AG09319 (cell line): ENCODE measurements at regions not wholly inside any gene's neighbourhood (a gene's known extent, or its start where the extent isn't known, plus 50 kb on each side); places are given as distances from the start of the nearest gene placed in this dataset.

Source experiments
- DNase-seq: peaks from one replicate; pipeline ENCODE4 v3.0.0-alpha.2; 2010; ENCODE audit warnings: low read depth; ENCODE audit errors: extremely low read depth
- TF ChIP-seq, protein P1 (sequence below): IDR thresholded peaks from 2 replicates; pipeline ENCODE4 v1.5.1; 2011; ENCODE audit warnings: low read depth, mild to moderate bottlenecking, inconsistent platforms, low read length, moderate library complexity

DNA sequence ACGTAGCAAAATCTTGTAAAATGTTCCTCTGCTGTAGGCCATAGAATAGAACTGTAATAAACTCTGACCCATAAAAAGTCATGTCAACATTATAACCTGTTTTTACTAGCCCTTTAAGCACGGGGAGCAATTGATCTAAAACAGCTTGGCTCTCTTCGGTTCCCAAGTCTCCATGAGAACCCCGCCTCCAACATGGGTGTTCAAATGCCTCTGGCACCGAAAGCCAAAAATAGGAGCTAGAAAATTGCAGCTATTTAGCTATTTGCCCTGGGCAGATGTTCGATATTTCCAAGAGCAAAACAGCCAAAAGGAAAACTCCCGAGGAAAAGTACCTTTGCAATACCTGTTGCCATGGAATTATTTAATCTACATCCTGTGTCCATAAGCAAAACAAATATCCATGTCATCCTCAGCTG is 563.1 kb downstream of the EFNB2 start:
- TF ChIP-seq, protein P1, sequence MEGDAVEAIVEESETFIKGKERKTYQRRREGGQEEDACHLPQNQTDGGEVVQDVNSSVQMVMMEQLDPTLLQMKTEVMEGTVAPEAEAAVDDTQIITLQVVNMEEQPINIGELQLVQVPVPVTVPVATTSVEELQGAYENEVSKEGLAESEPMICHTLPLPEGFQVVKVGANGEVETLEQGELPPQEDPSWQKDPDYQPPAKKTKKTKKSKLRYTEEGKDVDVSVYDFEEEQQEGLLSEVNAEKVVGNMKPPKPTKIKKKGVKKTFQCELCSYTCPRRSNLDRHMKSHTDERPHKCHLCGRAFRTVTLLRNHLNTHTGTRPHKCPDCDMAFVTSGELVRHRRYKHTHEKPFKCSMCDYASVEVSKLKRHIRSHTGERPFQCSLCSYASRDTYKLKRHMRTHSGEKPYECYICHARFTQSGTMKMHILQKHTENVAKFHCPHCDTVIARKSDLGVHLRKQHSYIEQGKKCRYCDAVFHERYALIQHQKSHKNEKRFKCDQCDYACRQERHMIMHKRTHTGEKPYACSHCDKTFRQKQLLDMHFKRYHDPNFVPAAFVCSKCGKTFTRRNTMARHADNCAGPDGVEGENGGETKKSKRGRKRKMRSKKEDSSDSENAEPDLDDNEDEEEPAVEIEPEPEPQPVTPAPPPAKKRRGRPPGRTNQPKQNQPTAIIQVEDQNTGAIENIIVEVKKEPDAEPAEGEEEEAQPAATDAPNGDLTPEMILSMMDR = no peak
- no peak for DNase-seq

DNA sequence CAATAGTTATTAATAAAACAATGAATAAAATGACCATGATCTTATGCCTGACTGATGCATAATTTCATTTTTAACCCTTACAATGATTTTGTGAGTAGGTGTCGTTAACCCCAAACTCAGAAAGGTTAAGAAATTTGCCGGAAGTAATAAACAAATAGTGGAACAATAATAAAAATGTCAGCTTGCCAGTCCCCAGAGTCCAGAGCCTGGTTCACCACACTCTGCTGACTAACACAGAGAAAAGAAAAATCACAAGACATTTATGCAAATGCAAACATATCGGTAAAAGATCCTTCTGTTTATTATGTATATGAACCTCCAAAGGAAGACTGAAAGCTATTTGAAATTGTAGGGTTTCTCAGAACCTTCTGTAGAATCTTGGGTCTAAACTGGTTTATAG is 563.7 kb downstream of the EFNB2 start:
- DNase-seq = no peak
- TF ChIP-seq, protein P1 = no peak

DNA sequence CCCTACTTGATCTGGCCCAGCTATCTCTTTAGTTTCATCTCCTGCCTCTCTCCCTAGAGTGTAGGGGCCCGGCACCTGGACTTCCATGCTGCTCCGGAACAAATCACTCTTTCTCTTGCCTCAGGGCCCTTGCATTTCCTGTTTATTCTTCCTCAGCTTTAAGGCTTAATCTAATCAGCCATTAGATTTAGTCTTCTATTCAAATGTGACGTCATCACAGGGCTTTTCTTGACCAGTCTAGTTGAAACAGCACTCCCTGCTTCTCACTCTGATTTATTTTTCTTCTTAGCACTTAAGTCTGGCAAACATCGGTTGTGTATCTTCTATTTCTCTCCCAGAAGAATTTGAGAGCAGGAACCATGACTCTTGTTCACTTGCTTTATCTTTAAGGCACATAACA is 564.1 kb downstream of the EFNB2 start:
- TF ChIP-seq, protein P1 = no peak
- DNase-seq = no peak

DNA sequence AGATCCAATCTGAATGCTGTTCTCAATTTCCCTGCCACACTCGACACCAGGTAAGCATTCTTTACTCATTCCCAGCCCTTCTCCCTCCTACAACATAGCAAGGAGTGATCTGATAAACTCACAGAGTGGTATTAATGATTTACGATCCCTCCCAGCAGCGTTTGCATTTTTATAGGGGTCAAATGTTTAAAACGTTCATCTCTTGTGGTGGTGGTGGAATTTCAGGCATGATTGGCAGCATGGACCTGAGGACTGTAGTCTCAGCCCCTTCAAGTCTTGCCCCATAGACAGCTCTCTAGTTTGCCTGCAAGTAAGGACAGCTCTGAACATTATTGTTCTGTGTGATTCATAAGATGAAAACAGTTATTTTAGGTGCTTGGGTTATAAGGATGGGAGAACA is 565.7 kb downstream of the EFNB2 start:
- no peak for DNase-seq

DNA sequence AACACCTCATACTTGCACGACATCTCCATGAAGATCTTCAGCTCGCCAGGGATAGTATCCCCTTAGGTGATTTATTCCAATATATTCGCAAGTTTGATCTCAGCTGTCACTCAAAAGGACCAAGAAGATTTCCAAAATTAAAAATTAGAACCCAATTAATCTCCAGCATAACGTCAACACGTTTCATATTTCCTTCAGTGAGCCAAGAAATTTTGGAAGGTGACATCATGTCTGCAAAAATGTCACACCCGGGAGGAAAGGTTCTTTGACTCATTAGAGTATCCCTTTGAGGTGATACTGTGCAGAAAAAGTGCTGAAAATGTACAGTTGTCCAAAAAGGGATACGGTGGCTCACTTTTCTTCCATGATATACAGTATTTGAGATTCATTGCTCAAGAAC is 569.6 kb downstream of the EFNB2 start:
- TF ChIP-seq, protein P1 = no peak
- DNase-seq = no peak

More for the DNA sequence above, 565.7 kb downstream of the EFNB2 start:
- TF ChIP-seq, protein P1 = no peak

DNA sequence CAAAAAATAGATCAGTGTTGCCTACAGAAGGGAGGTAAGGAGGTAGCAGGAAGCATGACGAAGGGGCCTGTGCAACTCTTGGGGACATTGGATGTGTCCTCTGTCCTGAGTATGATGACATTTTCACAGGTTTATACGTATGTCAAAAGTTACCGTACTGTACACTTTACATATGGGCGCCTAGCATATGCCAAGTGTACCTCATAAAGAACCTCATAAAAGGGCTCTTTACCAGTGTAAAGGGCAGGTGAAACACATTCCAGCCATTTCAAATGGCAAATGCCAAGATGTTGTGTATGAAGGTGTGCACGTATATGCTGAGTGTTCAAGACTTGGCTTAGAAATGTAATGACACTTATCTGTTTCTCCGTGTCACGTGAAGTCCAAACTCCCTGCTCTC is 573.4 kb downstream of the EFNB2 start:
- TF ChIP-seq, protein P1 = no peak
- DNase-seq = no peak

DNA sequence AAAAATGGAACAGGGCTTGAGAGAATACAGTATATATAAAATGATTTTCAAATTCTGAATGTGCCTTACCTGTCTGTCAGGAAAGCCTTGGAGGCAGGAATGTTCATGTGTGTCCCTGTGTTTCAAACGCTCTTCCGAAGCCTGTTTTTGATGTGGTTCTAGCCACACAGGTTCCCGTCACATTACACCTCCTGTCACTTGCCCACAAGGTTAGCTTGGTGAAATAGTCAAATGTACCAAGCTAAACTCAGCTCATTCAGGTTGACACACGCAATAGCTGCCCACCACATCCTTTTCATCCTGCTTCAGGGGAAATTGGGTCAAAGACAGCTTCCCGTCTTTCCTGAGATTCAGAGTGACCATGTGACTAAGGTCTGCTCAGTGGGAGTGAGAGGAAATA is 574.0 kb downstream of the EFNB2 start:
- DNase-seq = no peak
- TF ChIP-seq, protein P1 = no peak
